ENCODE measurements at regions not wholly inside any gene's neighbourhood (a gene's known extent, or its start where the extent isn't known, plus 50 kb on each side); places are given as distances from the start of the nearest gene placed in this dataset.

DNA sequence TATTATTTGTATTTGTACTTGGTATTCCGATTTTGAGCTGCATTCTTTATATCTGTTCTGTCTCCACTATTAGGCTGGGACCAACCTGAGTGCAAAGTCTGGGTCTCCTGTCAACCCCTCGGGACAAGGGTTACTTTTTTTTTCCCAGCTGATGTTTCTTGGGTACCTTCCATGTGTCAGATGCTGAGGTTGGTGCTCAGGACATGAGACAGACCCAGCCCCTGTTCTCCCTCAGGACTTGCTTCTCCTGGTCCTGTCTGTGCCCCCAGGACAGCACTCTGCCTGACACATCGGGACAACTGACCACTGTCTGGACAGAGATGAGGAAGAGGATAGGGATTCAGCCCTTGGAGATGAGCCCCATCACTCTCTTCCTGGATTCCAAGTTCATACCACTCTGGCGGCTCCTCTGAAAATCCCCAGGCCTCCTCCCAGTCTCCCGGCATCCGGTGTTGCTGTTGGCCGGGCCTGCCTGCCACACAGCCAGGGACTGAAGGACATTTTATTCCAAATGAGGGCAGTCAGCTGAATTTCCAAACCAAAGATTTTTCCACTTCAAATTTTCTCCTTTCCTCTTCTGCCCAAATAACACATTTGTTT, 55.6 kb upstream of the FMOD start:
- no peak overlapping the region for H2AFZ ChIP-seq (ENCODE audit: control insufficient read depth, low read length)
- TF ChIP-seq, protein P1, sequence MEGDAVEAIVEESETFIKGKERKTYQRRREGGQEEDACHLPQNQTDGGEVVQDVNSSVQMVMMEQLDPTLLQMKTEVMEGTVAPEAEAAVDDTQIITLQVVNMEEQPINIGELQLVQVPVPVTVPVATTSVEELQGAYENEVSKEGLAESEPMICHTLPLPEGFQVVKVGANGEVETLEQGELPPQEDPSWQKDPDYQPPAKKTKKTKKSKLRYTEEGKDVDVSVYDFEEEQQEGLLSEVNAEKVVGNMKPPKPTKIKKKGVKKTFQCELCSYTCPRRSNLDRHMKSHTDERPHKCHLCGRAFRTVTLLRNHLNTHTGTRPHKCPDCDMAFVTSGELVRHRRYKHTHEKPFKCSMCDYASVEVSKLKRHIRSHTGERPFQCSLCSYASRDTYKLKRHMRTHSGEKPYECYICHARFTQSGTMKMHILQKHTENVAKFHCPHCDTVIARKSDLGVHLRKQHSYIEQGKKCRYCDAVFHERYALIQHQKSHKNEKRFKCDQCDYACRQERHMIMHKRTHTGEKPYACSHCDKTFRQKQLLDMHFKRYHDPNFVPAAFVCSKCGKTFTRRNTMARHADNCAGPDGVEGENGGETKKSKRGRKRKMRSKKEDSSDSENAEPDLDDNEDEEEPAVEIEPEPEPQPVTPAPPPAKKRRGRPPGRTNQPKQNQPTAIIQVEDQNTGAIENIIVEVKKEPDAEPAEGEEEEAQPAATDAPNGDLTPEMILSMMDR (optimal IDR thresholded peaks at IDR 0.05 in 1 of 3, IDR thresholded peaks at IDR 0.05 in 1 of 3, conservative IDR thresholded peaks at IDR 0.05 in 1 of 3; ENCODE audit: extremely low read depth in 1 of 3, insufficient read depth in 2 of 3, low read length in 3 of 3), result no peak
- no peak for TF ChIP-seq EZH2 (IDR thresholded peaks at IDR 0.05; ENCODE audit: low read length)
- H3K27me3 ChIP-seq (ENCODE audit: control insufficient read depth, extremely low read depth, insufficient read depth, low read length), result no peaks in the 10 kb centered on the region

DNA sequence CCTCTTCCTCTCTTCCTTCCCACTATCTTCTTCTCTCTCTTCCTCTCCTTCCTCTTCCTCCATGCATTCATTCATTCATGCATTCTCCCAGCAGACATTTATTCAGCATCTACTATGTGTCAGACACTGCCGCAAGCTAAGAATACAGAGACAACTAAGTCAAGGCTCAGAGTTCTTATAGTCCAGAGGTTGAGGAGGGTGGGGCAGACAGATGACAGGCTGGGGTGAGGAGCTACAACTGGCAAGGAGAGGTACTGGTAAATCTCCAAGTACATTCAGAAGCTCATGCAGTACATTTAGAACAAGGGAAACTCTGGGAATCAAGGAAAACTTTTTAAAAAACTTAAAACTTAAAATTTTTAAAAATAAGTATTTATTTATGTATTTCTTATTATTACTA, 56.4 kb upstream of the FMOD start:
- DNase-seq (ENCODE audit: low read depth, low spot score), result no peak
- H3K79me2 ChIP-seq (ENCODE audit: control insufficient read depth, insufficient read depth, low read length), result no peaks in the 10 kb centered on the region
- H3K9me3 ChIP-seq (ENCODE audit: control insufficient read depth, low read depth, low read length), result no peaks in the 10 kb centered on the region
- H3K9me1 ChIP-seq (ENCODE audit: control insufficient read depth, extremely low read depth, insufficient read depth, low read length), result no peaks in the 10 kb centered on the region
- peaks cover 7% of the 10 kb centered on the region for H3K4me1 ChIP-seq (ENCODE audit: control insufficient read depth, extremely low read depth, insufficient read depth, low read length)
- no peak for FAIRE-seq
- no peak overlapping the region for H3K9ac ChIP-seq (ENCODE audit: control insufficient read depth, extremely low read depth, insufficient read depth, low read length)
- TF ChIP-seq EZH2 (IDR thresholded peaks at IDR 0.05; ENCODE audit: low read length), result no peak
- TF ChIP-seq, protein P1 (optimal IDR thresholded peaks at IDR 0.05 in 1 of 3, IDR thresholded peaks at IDR 0.05 in 1 of 3, conservative IDR thresholded peaks at IDR 0.05 in 1 of 3; ENCODE audit: extremely low read depth in 1 of 3, insufficient read depth in 2 of 3, low read length in 3 of 3), result no peak
- no peaks in the 10 kb centered on the region for H3K27me3 ChIP-seq (ENCODE audit: control insufficient read depth, extremely low read depth, insufficient read depth, low read length)
- dilution Hi-C loops (cut with MboI; ENCODE audit: extremely low pct_ligation_motif_present, low sequenced_read_pairs), result no loop called here
- H3K4me2 ChIP-seq (ENCODE audit: control insufficient read depth, extremely low read depth, insufficient read depth, low read depth, low read length), result no peak overlapping the region
- no peak overlapping the region for H2AFZ ChIP-seq (ENCODE audit: control insufficient read depth, low read length)
- H3K4me3 ChIP-seq (ENCODE audit: control insufficient read depth in 2 of 3, extremely low read depth in 1 of 3, insufficient read depth in 2 of 3, low read depth in 1 of 3, low read length in 3 of 3), result no peak overlapping the region
- no peaks in the 10 kb centered on the region for H3K36me3 ChIP-seq (ENCODE audit: control insufficient read depth in 2 of 2, extremely low read depth in 1 of 2, insufficient read depth in 2 of 2, low read length in 2 of 2)
- H4K20me1 ChIP-seq (ENCODE audit: control insufficient read depth, extremely low read depth, insufficient read depth, low read length), result no peaks in the 10 kb centered on the region
- H3K27ac ChIP-seq (ENCODE audit: control insufficient read depth, insufficient read depth, low read length), result no peak overlapping the region

More for the DNA sequence above, 55.6 kb upstream of the FMOD start:
- Histone ChIP-seq H3K27ac (ENCODE audit: control insufficient read depth, insufficient read depth, low read length) (no peak overlapping the region), H4K20me1 (ENCODE audit: control insufficient read depth, extremely low read depth, insufficient read depth, low read length) (no peaks in the 10 kb centered on the region), H3K9me1 (ENCODE audit: control insufficient read depth, extremely low read depth, insufficient read depth, low read length) (no peaks in the 10 kb centered on the region), H3K4me1 (ENCODE audit: control insufficient read depth, extremely low read depth, insufficient read depth, low read length) (peaks cover 7% of the 10 kb centered on the region), H3K9ac (ENCODE audit: control insufficient read depth, extremely low read depth, insufficient read depth, low read length) (no peak overlapping the region), H3K79me2 (ENCODE audit: control insufficient read depth, insufficient read depth, low read length) (no peaks in the 10 kb centered on the region), H3K4me3 (ENCODE audit: control insufficient read depth in 2 of 3, extremely low read depth in 1 of 3, insufficient read depth in 2 of 3, low read depth in 1 of 3, low read length in 3 of 3) (no peak overlapping the region), H3K4me2 (ENCODE audit: control insufficient read depth, extremely low read depth, insufficient read depth, low read depth, low read length) (no peak overlapping the region), H3K9me3 (ENCODE audit: control insufficient read depth, low read depth, low read length) (no peaks in the 10 kb centered on the region), H3K36me3 (ENCODE audit: control insufficient read depth in 2 of 2, extremely low read depth in 1 of 2, insufficient read depth in 2 of 2, low read length in 2 of 2) (no peaks in the 10 kb centered on the region)
- DNase-seq (ENCODE audit: low read depth, low spot score) (no peak), FAIRE-seq (no peak)
- dilution Hi-C loops (cut with MboI; ENCODE audit: extremely low pct_ligation_motif_present, low sequenced_read_pairs), result no loop called here

Measured in keratinocyte (primary cell).